Epithelial cell of proximal tubule (primary cell): ENCODE measurements at regions not wholly inside any gene's neighbourhood (a gene's known extent, or its start where the extent isn't known, plus 50 kb on each side); places are given as distances from the start of the nearest gene placed in this dataset.

Source experiments
- DNase-seq: peaks from one replicate; pipeline ENCODE4 v3.0.0-alpha.2; 2011; ENCODE audit warnings: low read depth
- H3K4me3 ChIP-seq: 2 replicates; pipeline ENCODE4 v1.5.1; 2011; ENCODE audit warnings: low read depth, mild to moderate bottlenecking, low read length
- CTCF ChIP-seq: conservative IDR thresholded peaks from 2 replicates; pipeline ENCODE4 v1.5.1; 2012; ENCODE audit warnings: low read depth, mild to moderate bottlenecking, low read length

GRCh38 chr4:108477527-108478108 lies 142.8 kb upstream of the RPL34 start:
- no peak overlapping the region for H3K4me3 ChIP-seq
- DNase-seq = no peak
- TF ChIP-seq CTCF = no peak

GRCh38 chr4:108473163-108473720 lies 147.1 kb upstream of the RPL34 start:
- DNase-seq = no peak
- no peak overlapping the region for H3K4me3 ChIP-seq
- TF ChIP-seq CTCF = peak; percentile 14

GRCh38 chr4:108466936-108467902 lies 153.2 kb upstream of the RPL34 start:
- peak; percentile 27 for DNase-seq
- no peak overlapping the region for H3K4me3 ChIP-seq

GRCh38 chr4:108465886-108466500 lies 154.4 kb upstream of the RPL34 start:
- no peak overlapping the region for H3K4me3 ChIP-seq
- TF ChIP-seq CTCF = no peak
- DNase-seq = no peak

More at GRCh38 chr4:108466936-108467902, 153.2 kb upstream of the RPL34 start:
- TF ChIP-seq CTCF = no peak

GRCh38 chr4:108458681-108459080 lies 161.7 kb upstream of the RPL34 start:
- no peak overlapping the region for H3K4me3 ChIP-seq
- DNase-seq = no peak
- TF ChIP-seq CTCF = no peak

- no peak for DNase-seq
- no peak for TF ChIP-seq CTCF
- no peak overlapping the region for H3K4me3 ChIP-seq
These were observed 166.1 kb upstream of the RPL34 start for GRCh38 chr4:108454227-108454626.
